ENCODE measurements at regions not wholly inside any gene's neighbourhood (a gene's known extent, or its start where the extent isn't known, plus 50 kb on each side); places are given as distances from the start of the nearest gene placed in this dataset.

DNA sequence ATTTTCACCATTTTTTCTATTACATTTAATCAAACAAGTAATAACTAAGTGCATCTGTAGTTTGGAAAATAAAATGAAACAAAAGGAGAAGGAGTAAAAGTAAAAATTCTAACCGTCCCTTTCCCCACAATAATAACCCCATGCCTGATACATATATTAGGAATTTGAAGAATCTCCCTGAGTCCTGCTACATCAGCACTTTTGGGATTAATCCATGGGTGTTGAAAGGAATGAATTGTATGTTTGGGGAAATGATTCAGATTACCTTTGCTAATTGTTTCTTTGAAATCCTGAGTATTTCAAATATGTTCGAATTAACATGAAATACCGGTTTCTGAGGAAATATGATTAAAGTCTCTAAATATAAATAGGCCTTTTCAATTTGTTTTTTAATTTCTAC is 648.0 kb downstream of the CDY2B start:
- TF ChIP-seq, protein P1, sequence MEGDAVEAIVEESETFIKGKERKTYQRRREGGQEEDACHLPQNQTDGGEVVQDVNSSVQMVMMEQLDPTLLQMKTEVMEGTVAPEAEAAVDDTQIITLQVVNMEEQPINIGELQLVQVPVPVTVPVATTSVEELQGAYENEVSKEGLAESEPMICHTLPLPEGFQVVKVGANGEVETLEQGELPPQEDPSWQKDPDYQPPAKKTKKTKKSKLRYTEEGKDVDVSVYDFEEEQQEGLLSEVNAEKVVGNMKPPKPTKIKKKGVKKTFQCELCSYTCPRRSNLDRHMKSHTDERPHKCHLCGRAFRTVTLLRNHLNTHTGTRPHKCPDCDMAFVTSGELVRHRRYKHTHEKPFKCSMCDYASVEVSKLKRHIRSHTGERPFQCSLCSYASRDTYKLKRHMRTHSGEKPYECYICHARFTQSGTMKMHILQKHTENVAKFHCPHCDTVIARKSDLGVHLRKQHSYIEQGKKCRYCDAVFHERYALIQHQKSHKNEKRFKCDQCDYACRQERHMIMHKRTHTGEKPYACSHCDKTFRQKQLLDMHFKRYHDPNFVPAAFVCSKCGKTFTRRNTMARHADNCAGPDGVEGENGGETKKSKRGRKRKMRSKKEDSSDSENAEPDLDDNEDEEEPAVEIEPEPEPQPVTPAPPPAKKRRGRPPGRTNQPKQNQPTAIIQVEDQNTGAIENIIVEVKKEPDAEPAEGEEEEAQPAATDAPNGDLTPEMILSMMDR (IDR thresholded peaks at IDR 0.05; ENCODE audit: insufficient read depth, low read depth, low read length) = no peak
- ChIA-PET CTCF (no interaction called here), POLR2A (no interaction called here)
- H3K36me3 ChIP-seq (ENCODE audit: control insufficient read depth, insufficient read depth, low read length) = no peaks in the 10 kb centered on the region
- H3K4me3 ChIP-seq (ENCODE audit: low read depth, low read length) = no peak overlapping the region
- H3K27me3 ChIP-seq (ENCODE audit: control insufficient read depth, insufficient read depth, low read length) = no peaks in the 10 kb centered on the region
- no peak for DNase-seq (ENCODE audit: low read depth)

DNA sequence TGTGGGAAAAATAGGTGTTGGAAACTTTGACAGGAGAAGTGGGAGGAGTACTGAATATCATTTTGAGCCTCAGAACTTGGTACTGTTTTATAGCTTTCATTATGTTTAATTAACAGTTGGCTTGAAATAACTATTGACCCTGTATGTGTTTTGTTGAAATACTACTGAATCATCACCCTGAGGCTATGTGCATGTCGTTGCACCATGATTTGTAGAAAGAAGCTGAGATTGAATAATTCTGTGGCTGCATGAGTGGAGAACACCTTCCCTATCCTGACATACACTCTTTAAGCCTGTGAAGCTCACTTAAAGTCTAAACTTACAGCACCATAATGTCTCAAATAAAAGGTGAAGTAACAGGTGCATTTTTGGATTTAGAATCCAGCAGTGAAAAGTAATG is 656.5 kb downstream of the CDY2B start:
- ChIA-PET POLR2A (no interaction called here), CTCF (no interaction called here)
- no peak for DNase-seq (ENCODE audit: low read depth)
- no peaks in the 10 kb centered on the region for H3K36me3 ChIP-seq (ENCODE audit: control insufficient read depth, insufficient read depth, low read length)
- no peak overlapping the region for H3K4me3 ChIP-seq (ENCODE audit: low read depth, low read length)
- TF ChIP-seq, protein P1 (IDR thresholded peaks at IDR 0.05; ENCODE audit: insufficient read depth, low read depth, low read length) = no peak
- H3K27me3 ChIP-seq (ENCODE audit: control insufficient read depth, insufficient read depth, low read length) = no peaks in the 10 kb centered on the region

DNA sequence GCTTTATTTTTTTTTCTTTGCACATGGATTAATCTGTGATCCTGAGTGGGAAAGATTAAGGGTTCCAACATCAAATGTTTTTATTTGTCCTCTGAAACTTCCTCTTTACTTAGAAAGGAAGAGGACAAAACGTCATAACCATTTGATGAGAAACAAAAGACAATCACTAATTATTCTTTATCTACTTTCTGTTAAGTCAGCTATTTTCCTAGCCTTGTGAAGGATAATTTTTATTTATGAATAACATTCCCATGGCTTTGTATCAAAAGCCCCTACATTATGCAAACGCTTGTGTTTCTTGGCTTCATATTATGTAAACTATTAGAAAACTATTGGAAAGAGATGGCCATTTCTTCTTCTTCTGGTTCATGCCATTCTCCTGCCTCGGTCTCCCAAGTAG is 677.6 kb downstream of the CDY2B start:
- Histone ChIP-seq H3K36me3 (ENCODE audit: control insufficient read depth, insufficient read depth, low read length) (no peaks in the 10 kb centered on the region), H3K27me3 (ENCODE audit: control insufficient read depth, insufficient read depth, low read length) (no peaks in the 10 kb centered on the region), H3K4me3 (ENCODE audit: low read depth, low read length) (no peak overlapping the region)
- CTCF ChIA-PET = no interaction called here
- TF ChIP-seq, protein P1 (IDR thresholded peaks at IDR 0.05; ENCODE audit: insufficient read depth, low read depth, low read length) = no peak
- DNase-seq (ENCODE audit: low read depth) = no peak
- POLR2A ChIA-PET = no interaction called here

DNA sequence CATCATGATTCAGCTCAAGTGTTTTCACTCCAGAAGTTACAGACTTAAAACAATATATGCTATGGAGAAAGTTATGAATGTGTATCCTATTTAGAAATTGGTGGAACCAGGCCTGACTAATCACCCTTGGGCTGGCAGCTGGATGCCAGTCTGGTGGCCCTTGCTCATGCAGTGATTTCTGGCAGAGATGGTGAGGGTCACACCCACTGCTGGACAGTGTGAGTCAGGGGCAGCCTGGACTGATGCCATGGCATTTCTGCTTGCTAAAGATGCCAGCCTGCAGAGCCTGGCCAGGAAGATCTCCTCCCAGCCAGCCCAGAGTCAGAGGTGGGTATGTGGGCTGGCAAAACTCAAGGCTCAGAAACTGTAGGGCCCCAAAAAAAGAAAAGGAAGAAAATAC is 695.7 kb downstream of the CDY2B start:
- ChIA-PET CTCF (no interaction called here), POLR2A (no interaction called here)
- TF ChIP-seq, protein P1 (IDR thresholded peaks at IDR 0.05; ENCODE audit: insufficient read depth, low read depth, low read length) = no peak
- no peak overlapping the region for H3K4me3 ChIP-seq (ENCODE audit: low read depth, low read length)
- DNase-seq (ENCODE audit: low read depth) = no peak
- H3K27me3 ChIP-seq (ENCODE audit: control insufficient read depth, insufficient read depth, low read length) = no peaks in the 10 kb centered on the region
- no peaks in the 10 kb centered on the region for H3K36me3 ChIP-seq (ENCODE audit: control insufficient read depth, insufficient read depth, low read length)

DNA sequence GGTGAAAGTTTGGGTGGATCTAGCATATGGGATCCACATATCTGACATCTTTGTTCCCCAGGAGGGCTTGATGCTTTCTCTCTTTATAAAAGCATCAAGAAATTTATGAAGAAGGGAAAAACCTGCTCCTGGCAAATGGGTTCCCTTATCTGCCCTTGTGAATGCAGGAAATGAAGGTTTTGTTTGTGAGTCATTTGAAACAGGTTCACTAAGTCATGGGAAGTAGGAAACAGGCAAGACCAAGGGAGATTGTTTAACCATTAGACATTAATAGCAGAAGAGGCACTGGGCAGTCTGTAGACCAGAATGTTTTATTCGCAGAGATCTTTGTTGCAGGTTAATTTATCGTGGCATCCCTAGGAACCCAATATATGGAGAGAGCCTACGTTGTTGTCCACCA is 713.1 kb downstream of the CDY2B start:
- ChIA-PET POLR2A (no interaction called here), CTCF (no interaction called here)
- no peak overlapping the region for H3K4me3 ChIP-seq (ENCODE audit: low read depth, low read length)
- TF ChIP-seq, protein P1 (IDR thresholded peaks at IDR 0.05; ENCODE audit: insufficient read depth, low read depth, low read length) = no peak
- no peak for DNase-seq (ENCODE audit: low read depth)
- H3K36me3 ChIP-seq (ENCODE audit: control insufficient read depth, insufficient read depth, low read length) = no peaks in the 10 kb centered on the region
- no peaks in the 10 kb centered on the region for H3K27me3 ChIP-seq (ENCODE audit: control insufficient read depth, insufficient read depth, low read length)

All from BJ (cell line).